ENCODE measurements at regions not wholly inside any gene's neighbourhood (a gene's known extent, or its start where the extent isn't known, plus 50 kb on each side); places are given as distances from the start of the nearest gene placed in this dataset.

DNA sequence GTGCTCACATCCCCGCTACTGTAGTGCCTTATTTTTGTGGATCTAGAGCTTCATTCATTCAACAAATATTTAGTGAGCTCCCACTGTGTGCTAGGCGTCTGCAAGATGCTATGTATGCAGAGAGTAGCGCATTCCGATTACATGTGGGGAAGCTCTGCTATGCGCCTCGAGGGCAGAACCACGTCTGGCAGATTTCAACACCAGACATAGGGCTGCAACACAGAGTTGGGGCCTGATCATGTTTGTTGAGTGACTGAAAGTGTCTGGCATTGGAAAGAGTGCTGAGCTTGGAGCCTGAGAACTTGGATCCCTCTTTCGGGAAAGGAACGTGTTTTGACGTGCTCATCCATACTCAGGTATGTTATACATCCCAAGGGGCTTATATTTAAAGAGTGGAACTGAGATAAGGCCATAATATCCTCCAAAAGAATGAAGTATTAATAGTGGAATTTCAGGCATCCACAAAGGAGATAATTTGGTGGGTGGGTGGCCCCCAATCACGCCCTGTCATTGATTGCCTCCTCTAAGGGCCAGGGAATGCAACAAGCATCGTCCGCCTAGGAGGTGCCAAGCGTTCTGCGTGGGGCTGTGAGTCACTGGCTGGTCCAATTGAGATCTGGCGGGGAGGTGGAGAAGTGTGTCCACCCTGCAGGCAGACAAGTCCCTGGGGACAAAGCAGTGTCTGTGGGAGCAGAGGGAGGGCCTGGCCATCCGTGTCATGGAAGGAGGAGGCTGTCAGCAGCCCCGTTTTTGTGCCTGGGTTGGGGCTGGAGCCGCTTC, 62.8 kb upstream of the ZBTB40 start:
- TF ChIP-seq EZH2 (IDR thresholded peaks at IDR 0.05; ENCODE audit: low read depth): no peak
- no peak for TF ChIP-seq CTCF (conservative IDR thresholded peaks at IDR 0.05)
- POLR2A ChIA-PET (ENCODE audit: unreplicated experiment): interaction anchor here (0.6 to 0.7 kb wide), 2 partner anchors 48 to 326 kb away, joined by 5 to 9 read pairs; no protein-coding TSS in a partner anchor
- no peak overlapping the region for H3K4me2 ChIP-seq
- H3K27me3 ChIP-seq (ENCODE audit: insufficient read depth, low read depth): no peaks in the 10 kb centered on the region
- DNase-seq: peak; percentile 9 to 58
- H3K36me3 ChIP-seq (ENCODE audit: low read depth): no peaks in the 10 kb centered on the region
- no peaks in the 10 kb centered on the region for H3F3A ChIP-seq (ENCODE audit: insufficient read depth, low read depth)
- H2AFZ ChIP-seq: no peak overlapping the region
- H3K4me1 ChIP-seq (replicated peaks; ENCODE audit: insufficient read depth): no peaks in the 10 kb centered on the region
- H3K79me2 ChIP-seq (ENCODE audit: low read depth): no peaks in the 10 kb centered on the region
- H3K9me3 ChIP-seq (ENCODE audit: insufficient read depth, low read depth): no peaks in the 10 kb centered on the region
- no peaks in the 10 kb centered on the region for H4K20me1 ChIP-seq (ENCODE audit: insufficient read depth)
- no peak overlapping the region for H3K4me3 ChIP-seq
- BruUV-seq (replicated peaks): no TSS peak
- no peak overlapping the region for H3K27ac ChIP-seq
- CTCF ChIA-PET: no interaction called here
- intact Hi-C loops (cut with micrococcal nuclease; ENCODE audit: unreplicated experiment): no loop called here
- no peaks in the 10 kb centered on the region for H3K9me2 ChIP-seq (ENCODE audit: insufficient read depth)

DNA sequence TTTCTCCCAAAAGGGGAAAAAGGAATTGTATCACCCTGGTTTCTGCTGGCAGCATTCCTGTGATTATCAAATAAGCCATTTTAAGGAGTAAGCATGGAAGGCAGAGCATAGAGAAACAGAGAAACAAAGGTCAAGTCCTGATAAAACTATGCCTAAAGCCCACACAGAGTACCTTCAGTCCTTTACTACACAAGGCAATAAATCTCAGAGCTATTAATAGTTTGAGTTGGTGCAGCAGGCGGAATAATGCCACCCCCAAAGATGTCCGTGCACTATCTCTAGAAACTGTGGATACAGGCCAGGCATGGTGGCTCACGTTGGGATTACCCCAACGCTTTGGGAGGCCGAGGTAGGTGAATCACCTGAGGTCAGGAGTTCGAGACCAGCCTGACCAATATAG, 58.1 kb upstream of the ZBTB40 start:
- no peak for DNase-seq
- no peaks in the 10 kb centered on the region for H3F3A ChIP-seq (ENCODE audit: insufficient read depth, low read depth)
- H3K4me3 ChIP-seq: no peak overlapping the region
- no peaks in the 10 kb centered on the region for H3K4me1 ChIP-seq (replicated peaks; ENCODE audit: insufficient read depth)
- H4K20me1 ChIP-seq (ENCODE audit: insufficient read depth): no peaks in the 10 kb centered on the region
- no peak overlapping the region for H3K4me2 ChIP-seq
- no peaks in the 10 kb centered on the region for H3K79me2 ChIP-seq (ENCODE audit: low read depth)
- intact Hi-C loops (cut with micrococcal nuclease; ENCODE audit: unreplicated experiment): no loop called here
- no TSS peak for BruUV-seq (replicated peaks)
- ChIA-PET POLR2A (ENCODE audit: unreplicated experiment) (no interaction called here), CTCF (interaction anchor here (0.5 kb wide), 1 partner anchor 27 kb away, joined by 4 read pairs; no protein-coding TSS in a partner anchor)
- no peak overlapping the region for H3K27ac ChIP-seq
- no peaks in the 10 kb centered on the region for H3K9me2 ChIP-seq (ENCODE audit: insufficient read depth)
- TF ChIP-seq EZH2 (IDR thresholded peaks at IDR 0.05; ENCODE audit: low read depth) (no peak), CTCF (conservative IDR thresholded peaks at IDR 0.05) (no peak)
- no peaks in the 10 kb centered on the region for H3K27me3 ChIP-seq (ENCODE audit: insufficient read depth, low read depth)
- no peak overlapping the region for H2AFZ ChIP-seq
- H3K9me3 ChIP-seq (ENCODE audit: insufficient read depth, low read depth): no peaks in the 10 kb centered on the region
- no peaks in the 10 kb centered on the region for H3K36me3 ChIP-seq (ENCODE audit: low read depth)

GRCh38 chr1:22398656-22399420, 52.8 kb upstream of the ZBTB40 start:
- Histone ChIP-seq H3K4me3 (no peak overlapping the region), H3K27ac (no peak overlapping the region), H3F3A (ENCODE audit: insufficient read depth, low read depth) (peaks cover 6% of the 10 kb centered on the region; the same call in 1 of the 2 replicates), H3K27me3 (ENCODE audit: insufficient read depth, low read depth) (no peaks in the 10 kb centered on the region), H3K36me3 (ENCODE audit: low read depth) (no peaks in the 10 kb centered on the region), H3K9me3 (ENCODE audit: insufficient read depth, low read depth) (no peaks in the 10 kb centered on the region), H4K20me1 (ENCODE audit: insufficient read depth) (no peaks in the 10 kb centered on the region), H3K4me1 (replicated peaks; ENCODE audit: insufficient read depth) (peaks cover 5% of the 10 kb centered on the region), H3K9me2 (ENCODE audit: insufficient read depth) (no peaks in the 10 kb centered on the region), H3K4me2 (no peak overlapping the region), H3K79me2 (ENCODE audit: low read depth) (no peaks in the 10 kb centered on the region), H2AFZ (no peak overlapping the region)
- ChIA-PET CTCF (no interaction called here), POLR2A (ENCODE audit: unreplicated experiment) (interaction anchor here (0.5 kb wide), 1 partner anchor 1165 kb away, joined by 5 read pairs; no protein-coding TSS in a partner anchor)
- intact Hi-C loops (cut with micrococcal nuclease; ENCODE audit: unreplicated experiment): no loop called here
- no TSS peak for BruUV-seq (replicated peaks)
- no peak for TF ChIP-seq CTCF (conservative IDR thresholded peaks at IDR 0.05)
- no peak for DNase-seq

Data from PC-9 (cell line).